Transverse colon (tissue), 4 donors: ENCODE measurements at regions not wholly inside any gene's neighbourhood (a gene's known extent, or its start where the extent isn't known, plus 50 kb on each side); places are given as distances from the start of the nearest gene placed in this dataset.

Experiments
- DNase-seq: peaks from one replicate; pipeline ENCODE4 v3.0.0-alpha.2; 2019
- H3K27ac ChIP-seq, 4 donors: fragments of 200-600 bp; sonication (generic); 2 replicates each; pipeline ENCODE4 v1.5.1; 2016 to 2018; ENCODE audit warnings: inconsistent platforms in 4 of 4
- H3K27me3 ChIP-seq: fragments of 200-600 bp; sonication (generic); 2 replicates; pipeline ENCODE4 v1.5.1; 2017; ENCODE audit warnings: inconsistent platforms
- H3K36me3 ChIP-seq, 4 donors: fragments of 200-600 bp; sonication (generic); 2 replicates each; pipeline ENCODE4 v1.5.1; 2017 to 2019; ENCODE audit warnings: inconsistent platforms in 4 of 4
- H3K4me1 ChIP-seq, 4 donors: fragments of 200-600 bp; sonication (generic); 2 replicates each; pipeline ENCODE4 v1.5.1; 2017 to 2020; ENCODE audit warnings: inconsistent platforms in 4 of 4
- H3K4me3 ChIP-seq, 4 donors: fragments of 200-600 bp; sonication (generic); 1 replicate in 1 of 4; 2 replicates in 3 of 4; pipeline versions ENCODE4 v1.5.1 to v1.6.1; 2017 to 2019; ENCODE audit warnings: inconsistent platforms in 4 of 4
- H3K9me3 ChIP-seq, 2 donors: fragments of 200-600 bp; sonication (generic); 2 replicates each; pipeline ENCODE4 v1.5.1; 2017 to 2019; ENCODE audit warnings: inconsistent platforms in 2 of 2
- CTCF ChIP-seq, 5 experiments: fragments of 200-600 bp in 3 of 5; fragments of 450-650 bp in 2 of 5; sonication (generic) in 3 of 5; IDR thresholded peaks; 1 replicate in 2 of 5; 2 replicates in 3 of 5; pipeline ENCODE4 v1.5.1; 2016 to 2017; ENCODE audit warnings: antibody characterized with exemption in 5 of 5, inconsistent platforms in 3 of 5, mild to moderate bottlenecking in 2 of 5, moderate library complexity in 1 of 5
- EP300 ChIP-seq: sonication (generic); formaldehyde crosslinking; IDR thresholded peaks from one replicate; pipeline ENCODE4 v1.6.1; 2017; ENCODE audit warnings: antibody characterized with exemption, low read depth
- POLR2A ChIP-seq: fragments of 450-650 bp; IDR thresholded peaks from one replicate; pipeline ENCODE4 v1.6.1; 2016; ENCODE audit warnings: antibody characterized with exemption, mild to moderate bottlenecking, moderate library complexity
- POLR2AphosphoS5 ChIP-seq, 3 donors: sonication (generic); formaldehyde crosslinking; IDR thresholded peaks; one replicate each; pipeline ENCODE4 v1.6.1; 2016; ENCODE audit warnings: antibody characterized with exemption in 3 of 3
- WGBS, 2 donors: methylation state at CpG; one replicate each; pipeline ENCODE4 v1.1.5; 2018; ENCODE audit warnings: low coverage in 1 of 2; 5-methylcytosine and 5-hydroxymethylcytosine counted together
- in situ Hi-C, 4 donors: fragments of 200-750 bp; cut with MboI; loops; one replicate each; pipeline versions ENCODE4 v1.15.0 to v1.15.1; 2017; ENCODE audit warnings: low sequenced_read_pairs in 3 of 4, low pct_ligation_motif_present in 1 of 4, low pct_unique_long_range_greater_than_20kb in 1 of 4
- intact Hi-C: fragments of 100-400 bp; cut with DNase I; formaldehyde crosslinking; loops from one replicate; pipeline ENCODE4 v1.15.1; 2023; ENCODE audit warnings: low total_unique reads

- in situ Hi-C loops = no loop called here
- 55 to 68% methylated on average over 4 to 5 of the region's 5 CpGs for WGBS, 2 donors
- Histone ChIP-seq H3K27ac (no peak overlapping the region), H3K4me3 (no peak overlapping the region), H3K9me3 (peaks cover 0 to 6% of the 10 kb centered on the region in 2 donors), H3K36me3 (no peaks in the 10 kb centered on the region), H3K27me3 (no peaks in the 10 kb centered on the region), H3K4me1 (no peaks in the 10 kb centered on the region)
- TF ChIP-seq EP300 (no peak), CTCF (IDR thresholded peaks at IDR 0.05) (no peak), POLR2A (no peak), POLR2AphosphoS5 (IDR thresholded peaks at IDR 0.05) (no peak)
- no peak for DNase-seq
- intact Hi-C loops = no loop called here
Measured at GRCh38 chr13:34307607-34308006, 489.7 kb downstream of the RFC3 start.

- TF ChIP-seq EP300 (no peak), CTCF (IDR thresholded peaks at IDR 0.05) (no peak), POLR2A (no peak), POLR2AphosphoS5 (IDR thresholded peaks at IDR 0.05) (no peak)
- H3K36me3 ChIP-seq = no peaks in the 10 kb centered on the region
- intact Hi-C loops (no loop called here), in situ Hi-C loops (no loop called here)
- peaks cover 0 to 3% of the 10 kb centered on the region in 2 donors for H3K9me3 ChIP-seq
- no peak overlapping the region for H3K27ac ChIP-seq
- 75 to 83% methylated on average over 1 of the region's 1 CpG for WGBS, 2 donors
- no peak overlapping the region for H3K4me3 ChIP-seq
- H3K27me3 ChIP-seq = no peaks in the 10 kb centered on the region
- no peak for DNase-seq
- H3K4me1 ChIP-seq = no peaks in the 10 kb centered on the region
Measured at GRCh38 chr13:34308725-34309124, 490.8 kb downstream of the RFC3 start.

- intact Hi-C loops (no loop called here), in situ Hi-C loops (no loop called here)
- TF ChIP-seq EP300 (no peak), POLR2A (no peak), POLR2AphosphoS5 (IDR thresholded peaks at IDR 0.05) (no peak), CTCF (IDR thresholded peaks at IDR 0.05) (no peak)
- Histone ChIP-seq H3K36me3 (no peaks in the 10 kb centered on the region), H3K4me1 (no peaks in the 10 kb centered on the region), H3K9me3 (no peaks in the 10 kb centered on the region), H3K4me3 (no peak overlapping the region), H3K27ac (no peak overlapping the region), H3K27me3 (no peaks in the 10 kb centered on the region)
- WGBS, 2 donors = 82 to 87% methylated on average over 2 to 3 of the region's 3 CpGs
- DNase-seq = no peak
Measured at GRCh38 chr13:34310539-34310938, 492.6 kb downstream of the RFC3 start.

- in situ Hi-C loops = no loop called here
- no peaks in the 10 kb centered on the region for H3K27me3 ChIP-seq
Measured at GRCh38 chr13:34311251-34311650, 493.3 kb downstream of the RFC3 start.

More at GRCh38 chr13:34311251-34311650, 493.3 kb downstream of the RFC3 start:
- Histone ChIP-seq H3K9me3 (no peaks in the 10 kb centered on the region), H3K4me1 (no peaks in the 10 kb centered on the region), H3K36me3 (no peaks in the 10 kb centered on the region), H3K27ac (no peak overlapping the region), H3K4me3 (no peak overlapping the region)
- DNase-seq = no peak
- no peak for TF ChIP-seq EP300
- no peak for TF ChIP-seq POLR2A
- TF ChIP-seq POLR2AphosphoS5 (IDR thresholded peaks at IDR 0.05) = no peak
- TF ChIP-seq CTCF (IDR thresholded peaks at IDR 0.05) = no peak
- intact Hi-C loops = no loop called here
